Transverse colon (tissue), 4 donors: ENCODE measurements at regions not wholly inside any gene's neighbourhood (a gene's known extent, or its start where the extent isn't known, plus 50 kb on each side); places are given as distances from the start of the nearest gene placed in this dataset.

Experiments
- DNase-seq: peaks from one replicate; pipeline ENCODE4 v3.0.0-alpha.2; 2019
- H3K27ac ChIP-seq, 4 donors: fragments of 200-600 bp; sonication (generic); 2 replicates each; pipeline ENCODE4 v1.5.1; 2016 to 2018; ENCODE audit warnings: inconsistent platforms in 4 of 4
- H3K27me3 ChIP-seq: fragments of 200-600 bp; sonication (generic); 2 replicates; pipeline ENCODE4 v1.5.1; 2017; ENCODE audit warnings: inconsistent platforms
- H3K36me3 ChIP-seq, 4 donors: fragments of 200-600 bp; sonication (generic); 2 replicates each; pipeline ENCODE4 v1.5.1; 2017 to 2019; ENCODE audit warnings: inconsistent platforms in 4 of 4
- H3K4me1 ChIP-seq, 4 donors: fragments of 200-600 bp; sonication (generic); 2 replicates each; pipeline ENCODE4 v1.5.1; 2017 to 2020; ENCODE audit warnings: inconsistent platforms in 4 of 4
- H3K4me3 ChIP-seq, 4 donors: fragments of 200-600 bp; sonication (generic); 1 replicate in 1 of 4; 2 replicates in 3 of 4; pipeline versions ENCODE4 v1.5.1 to v1.6.1; 2017 to 2019; ENCODE audit warnings: inconsistent platforms in 4 of 4
- H3K9me3 ChIP-seq, 2 donors: fragments of 200-600 bp; sonication (generic); 2 replicates each; pipeline ENCODE4 v1.5.1; 2017 to 2019; ENCODE audit warnings: inconsistent platforms in 2 of 2
- EP300 ChIP-seq: sonication (generic); formaldehyde crosslinking; IDR thresholded peaks from one replicate; pipeline ENCODE4 v1.6.1; 2017; ENCODE audit warnings: antibody characterized with exemption, low read depth
- POLR2A ChIP-seq: fragments of 450-650 bp; IDR thresholded peaks from one replicate; pipeline ENCODE4 v1.6.1; 2016; ENCODE audit warnings: antibody characterized with exemption, mild to moderate bottlenecking, moderate library complexity
- POLR2AphosphoS5 ChIP-seq, 3 donors: sonication (generic); formaldehyde crosslinking; IDR thresholded peaks; one replicate each; pipeline ENCODE4 v1.6.1; 2016; ENCODE audit warnings: antibody characterized with exemption in 3 of 3
- WGBS, 2 donors: methylation state at CpG; one replicate each; pipeline ENCODE4 v1.1.5; 2018; ENCODE audit warnings: low coverage in 1 of 2; 5-methylcytosine and 5-hydroxymethylcytosine counted together
- in situ Hi-C, 4 donors: fragments of 200-750 bp; cut with MboI; loops; one replicate each; pipeline versions ENCODE4 v1.15.0 to v1.15.1; 2017; ENCODE audit warnings: low sequenced_read_pairs in 3 of 4, low pct_ligation_motif_present in 1 of 4, low pct_unique_long_range_greater_than_20kb in 1 of 4
- intact Hi-C: fragments of 100-400 bp; cut with DNase I; formaldehyde crosslinking; loops from one replicate; pipeline ENCODE4 v1.15.1; 2023; ENCODE audit warnings: low total_unique reads
- TF ChIP-seq, protein P1 (sequence below), 5 experiments: fragments of 200-600 bp in 3 of 5; fragments of 450-650 bp in 2 of 5; sonication (generic) in 3 of 5; IDR thresholded peaks; 1 replicate in 2 of 5; 2 replicates in 3 of 5; pipeline ENCODE4 v1.5.1; 2016 to 2017; ENCODE audit warnings: antibody characterized with exemption in 5 of 5, inconsistent platforms in 3 of 5, mild to moderate bottlenecking in 2 of 5, moderate library complexity in 1 of 5

DNA sequence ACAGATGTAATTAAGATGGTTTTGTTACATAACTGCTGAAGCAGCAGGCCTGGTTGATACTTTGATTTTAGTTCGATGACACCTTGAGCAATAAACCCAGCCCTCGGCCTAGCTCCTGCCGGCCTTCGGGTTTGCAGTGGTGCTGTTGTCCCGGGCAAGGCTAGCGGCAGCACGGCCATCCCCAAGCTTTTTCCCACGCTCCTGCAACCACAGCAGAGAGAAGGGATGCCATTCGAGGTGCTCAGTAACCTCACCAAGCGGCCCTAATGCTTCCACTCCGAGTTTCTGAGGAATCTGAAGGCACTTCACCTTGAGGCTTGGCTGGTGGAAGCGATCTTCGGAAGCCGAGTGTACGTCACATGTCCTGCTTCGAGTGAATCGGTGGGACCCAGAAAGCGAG lies 182.1 kb downstream of the NAF1 start:
- DNase-seq: no peak
- TF ChIP-seq POLR2AphosphoS5 (IDR thresholded peaks at IDR 0.05) (no peak), EP300 (no peak), POLR2A (no peak)
- TF ChIP-seq, protein P1, sequence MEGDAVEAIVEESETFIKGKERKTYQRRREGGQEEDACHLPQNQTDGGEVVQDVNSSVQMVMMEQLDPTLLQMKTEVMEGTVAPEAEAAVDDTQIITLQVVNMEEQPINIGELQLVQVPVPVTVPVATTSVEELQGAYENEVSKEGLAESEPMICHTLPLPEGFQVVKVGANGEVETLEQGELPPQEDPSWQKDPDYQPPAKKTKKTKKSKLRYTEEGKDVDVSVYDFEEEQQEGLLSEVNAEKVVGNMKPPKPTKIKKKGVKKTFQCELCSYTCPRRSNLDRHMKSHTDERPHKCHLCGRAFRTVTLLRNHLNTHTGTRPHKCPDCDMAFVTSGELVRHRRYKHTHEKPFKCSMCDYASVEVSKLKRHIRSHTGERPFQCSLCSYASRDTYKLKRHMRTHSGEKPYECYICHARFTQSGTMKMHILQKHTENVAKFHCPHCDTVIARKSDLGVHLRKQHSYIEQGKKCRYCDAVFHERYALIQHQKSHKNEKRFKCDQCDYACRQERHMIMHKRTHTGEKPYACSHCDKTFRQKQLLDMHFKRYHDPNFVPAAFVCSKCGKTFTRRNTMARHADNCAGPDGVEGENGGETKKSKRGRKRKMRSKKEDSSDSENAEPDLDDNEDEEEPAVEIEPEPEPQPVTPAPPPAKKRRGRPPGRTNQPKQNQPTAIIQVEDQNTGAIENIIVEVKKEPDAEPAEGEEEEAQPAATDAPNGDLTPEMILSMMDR (IDR thresholded peaks at IDR 0.05): no peak
- intact Hi-C loops (no loop called here), in situ Hi-C loops (no loop called here)
- no peaks in the 10 kb centered on the region for H3K9me3 ChIP-seq
- 89% methylated on average over 18 of the region's 18 CpGs; no CpG with 5 or more reads in 1 of the 2 donors for WGBS, 2 donors
- no peaks in the 10 kb centered on the region for H3K36me3 ChIP-seq
- H3K4me3 ChIP-seq: no peak overlapping the region
- no peaks in the 10 kb centered on the region for H3K27me3 ChIP-seq
- no peak overlapping the region for H3K27ac ChIP-seq
- H3K4me1 ChIP-seq: no peaks in the 10 kb centered on the region

DNA sequence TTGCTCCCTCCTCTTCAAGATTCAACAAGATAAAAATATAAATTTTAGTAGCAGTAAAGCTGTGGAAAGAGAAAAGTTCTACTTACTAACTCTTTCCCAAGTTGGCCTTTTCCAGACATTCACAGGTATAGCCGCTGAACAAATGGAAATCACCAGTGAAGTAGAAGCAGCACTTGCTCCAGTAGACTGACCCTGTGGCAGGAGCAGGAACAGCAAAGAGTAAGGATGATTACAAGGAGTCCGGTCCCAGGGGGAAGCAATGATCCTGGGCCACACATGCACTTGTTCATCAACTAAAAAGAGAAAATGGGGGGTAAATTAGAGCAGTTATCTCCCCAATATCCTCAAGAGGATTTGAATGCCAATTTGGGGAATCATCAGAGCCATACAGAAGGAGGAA lies 184.9 kb downstream of the NAF1 start:
- intact Hi-C loops (no loop called here), in situ Hi-C loops (no loop called here)
- Histone ChIP-seq H3K4me3 (no peak overlapping the region), H3K27ac (no peak overlapping the region), H3K36me3 (no peaks in the 10 kb centered on the region), H3K9me3 (no peaks in the 10 kb centered on the region), H3K27me3 (no peaks in the 10 kb centered on the region), H3K4me1 (no peaks in the 10 kb centered on the region)
- no peak for DNase-seq
- WGBS, 2 donors: 84 to 88% methylated on average over 1 to 2 of the region's 2 CpGs
- no peak for TF ChIP-seq POLR2A
- TF ChIP-seq POLR2AphosphoS5 (IDR thresholded peaks at IDR 0.05): no peak
- TF ChIP-seq, protein P1 (IDR thresholded peaks at IDR 0.05): no peak
- TF ChIP-seq EP300: no peak

DNA sequence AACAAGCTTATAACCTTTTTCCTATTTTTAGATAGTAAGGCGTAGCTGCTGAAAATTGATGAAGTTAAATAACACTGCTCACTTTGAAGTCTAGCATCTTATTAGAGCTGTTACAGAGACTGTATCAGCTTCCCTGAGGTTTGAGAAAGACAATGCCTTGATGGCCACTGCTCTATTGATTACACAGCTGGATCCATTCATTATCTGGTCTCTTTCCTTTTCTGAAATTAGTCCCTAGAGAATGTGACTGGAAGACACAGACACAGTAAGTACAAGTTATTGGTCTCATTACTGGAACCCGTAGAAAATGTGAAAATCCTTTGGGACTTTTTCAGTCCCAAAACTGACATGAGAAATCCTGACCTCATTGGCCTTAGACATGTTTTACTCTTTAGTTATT lies 188.3 kb downstream of the NAF1 start:
- in situ Hi-C loops (no loop called here), intact Hi-C loops (no loop called here)
- DNase-seq: no peak
- no peak overlapping the region for H3K27ac ChIP-seq
- no peaks in the 10 kb centered on the region for H3K27me3 ChIP-seq
- no peaks in the 10 kb centered on the region for H3K36me3 ChIP-seq
- 72 to 81% methylated on average over 2 of the region's 2 CpGs for WGBS, 2 donors
- no peak for TF ChIP-seq POLR2AphosphoS5 (IDR thresholded peaks at IDR 0.05)
- no peak for TF ChIP-seq EP300
- TF ChIP-seq, protein P1 (IDR thresholded peaks at IDR 0.05): no peak
- no peak for TF ChIP-seq POLR2A
- no peaks in the 10 kb centered on the region for H3K9me3 ChIP-seq
- no peak overlapping the region for H3K4me3 ChIP-seq
- no peaks in the 10 kb centered on the region for H3K4me1 ChIP-seq

DNA sequence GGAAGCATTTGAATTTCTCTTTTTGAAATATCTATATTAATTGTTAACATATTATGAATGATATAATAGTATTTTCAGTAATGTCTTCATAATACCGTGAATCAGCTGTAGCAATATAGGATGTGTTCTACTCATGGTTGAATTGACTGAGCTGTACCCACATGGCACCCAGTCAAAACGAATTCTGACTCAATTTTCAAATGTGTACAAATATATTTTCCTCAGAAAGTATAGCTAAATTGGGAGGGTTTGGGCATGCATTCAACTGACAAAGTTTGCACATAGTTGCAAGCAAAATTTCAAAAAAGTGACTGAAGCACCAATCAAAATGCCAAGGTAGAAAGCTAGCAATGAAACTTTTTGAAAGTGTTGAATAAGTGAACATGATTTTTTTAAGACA lies 188.9 kb downstream of the NAF1 start:
- WGBS, 2 donors: 48 to 50% methylated on average over 2 of the region's 2 CpGs
- in situ Hi-C loops (no loop called here), intact Hi-C loops (no loop called here)
- DNase-seq: no peak
- Histone ChIP-seq H3K27me3 (no peaks in the 10 kb centered on the region), H3K4me3 (no peak overlapping the region), H3K27ac (no peak overlapping the region), H3K9me3 (no peaks in the 10 kb centered on the region), H3K4me1 (no peaks in the 10 kb centered on the region), H3K36me3 (no peaks in the 10 kb centered on the region)
- TF ChIP-seq POLR2AphosphoS5 (IDR thresholded peaks at IDR 0.05) (no peak), POLR2A (no peak), EP300 (no peak)
- TF ChIP-seq, protein P1 (IDR thresholded peaks at IDR 0.05): no peak
